ENCODE measurements at regions not wholly inside any gene's neighbourhood (a gene's known extent, or its start where the extent isn't known, plus 50 kb on each side); places are given as distances from the start of the nearest gene placed in this dataset.
"Not testable (repeated sequence)": the region's sequence is repeated elsewhere in the genome, so short reads cannot be mapped to it uniquely, and the experiment has no call there.

DNA sequence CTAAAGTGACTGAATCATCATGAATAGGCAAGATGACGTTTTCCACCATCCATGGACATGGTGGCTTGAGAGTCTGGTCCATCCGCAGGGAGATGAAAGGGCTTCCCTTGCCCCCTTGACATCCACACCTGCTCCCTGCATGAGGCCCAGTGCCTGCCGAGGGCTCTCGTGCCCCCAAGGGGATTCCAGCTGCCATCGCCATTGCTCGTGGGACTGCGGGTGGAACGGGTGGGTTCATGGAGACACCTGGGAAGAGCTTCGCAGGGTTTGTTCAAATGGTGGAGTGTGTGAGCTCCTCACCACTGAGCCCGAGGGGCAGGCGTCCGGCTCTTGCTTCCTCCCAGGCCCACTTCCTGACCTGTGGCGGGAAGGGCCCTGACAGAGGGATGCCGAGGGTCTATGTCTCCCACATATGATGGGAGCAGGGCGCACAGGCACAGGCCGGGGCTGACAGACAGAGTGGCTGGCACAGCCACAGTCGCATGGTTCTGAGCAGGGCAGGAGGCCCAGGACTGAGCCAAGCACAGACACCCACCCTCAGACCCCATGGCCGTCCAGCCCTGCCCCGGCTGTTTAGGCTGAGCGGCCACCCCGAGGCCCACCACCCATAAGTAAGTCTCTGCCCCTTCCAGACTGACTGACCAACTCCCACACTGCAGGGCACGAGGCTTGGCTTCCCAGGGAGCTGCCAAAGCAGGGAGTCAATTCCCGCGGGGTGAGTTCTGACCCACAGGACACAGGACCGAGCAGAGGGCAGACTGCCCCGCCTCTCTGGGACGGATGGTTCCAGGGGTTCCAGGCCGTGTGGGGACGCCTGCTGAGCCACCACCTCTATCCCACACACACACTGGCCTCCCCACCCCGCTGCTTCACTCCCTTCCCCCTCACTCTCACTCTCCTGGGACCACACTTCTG lies 70.0 kb upstream of the PPP1R26 start:
- TF ChIP-seq CTCF (IDR thresholded peaks at IDR 0.05; ENCODE audit: low read depth, low read length), result no peak
- no peak overlapping the region for H3K4me3 ChIP-seq (ENCODE audit: low read depth, low read length)

DNA sequence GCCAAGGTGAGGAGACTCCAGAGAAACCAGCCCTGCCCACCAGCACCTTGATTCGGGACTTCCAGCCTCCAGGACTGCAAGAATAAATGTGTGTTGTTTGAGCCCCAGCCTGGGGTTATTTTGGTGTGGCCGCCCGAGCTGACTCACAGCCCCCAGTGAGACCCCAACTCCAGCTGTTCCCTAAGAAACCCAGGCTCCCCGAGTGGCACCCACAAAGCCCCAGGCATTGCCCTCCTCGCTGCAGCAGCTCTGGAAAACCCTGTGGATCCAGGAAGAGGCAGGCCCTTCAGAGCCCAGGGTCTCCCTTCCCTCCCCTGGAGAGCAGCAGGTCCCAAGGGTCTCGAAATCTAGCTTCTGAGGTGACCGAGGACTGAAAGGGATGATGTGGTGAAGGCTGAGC lies 69.2 kb upstream of the PPP1R26 start:
- H3K4me3 ChIP-seq (ENCODE audit: low read depth, low read length), result no peak overlapping the region
- no peak for TF ChIP-seq CTCF (IDR thresholded peaks at IDR 0.05; ENCODE audit: low read depth, low read length)

DNA sequence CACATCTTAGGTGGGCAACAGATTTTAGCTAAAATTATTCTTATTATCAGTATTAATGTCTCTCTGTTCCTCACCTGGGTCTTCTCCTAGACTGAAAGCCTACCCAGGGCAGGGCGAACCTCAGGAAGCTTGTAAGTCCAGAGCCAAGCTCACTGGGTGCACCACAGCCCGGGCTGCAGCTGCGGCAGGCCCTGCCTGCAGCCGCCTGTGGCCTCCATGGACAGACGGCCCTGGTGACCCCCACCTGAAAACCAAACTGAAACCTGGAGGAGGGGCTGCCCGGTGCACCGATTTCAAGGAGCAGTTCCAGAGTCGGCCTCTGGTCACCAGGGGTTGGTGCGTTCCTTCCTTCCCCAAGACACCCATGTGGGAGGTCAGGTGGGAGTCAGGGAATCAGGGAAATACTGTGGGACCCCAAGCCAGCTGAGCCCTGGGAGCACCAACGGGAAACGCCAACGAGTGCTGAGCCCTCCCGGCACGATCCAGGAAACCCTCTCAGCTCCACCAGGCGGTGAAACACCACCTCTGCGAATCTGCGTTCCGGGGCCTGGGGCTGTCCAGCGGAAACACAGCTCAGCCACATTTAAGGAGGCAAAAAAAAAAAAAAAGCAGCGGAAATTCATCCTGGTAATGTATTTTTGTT lies 68.6 kb upstream of the PPP1R26 start:
- TF ChIP-seq CTCF (IDR thresholded peaks at IDR 0.05; ENCODE audit: low read depth, low read length), result no peak

GRCh38 chr9:135411605-135412004 lies 68.0 kb upstream of the PPP1R26 start:
- not testable (repeated sequence) for H3K4me3 ChIP-seq (ENCODE audit: low read depth, low read length)

More for the DNA sequence above, 68.6 kb upstream of the PPP1R26 start:
- no peak overlapping the region for H3K4me3 ChIP-seq (ENCODE audit: low read depth, low read length)

DNA sequence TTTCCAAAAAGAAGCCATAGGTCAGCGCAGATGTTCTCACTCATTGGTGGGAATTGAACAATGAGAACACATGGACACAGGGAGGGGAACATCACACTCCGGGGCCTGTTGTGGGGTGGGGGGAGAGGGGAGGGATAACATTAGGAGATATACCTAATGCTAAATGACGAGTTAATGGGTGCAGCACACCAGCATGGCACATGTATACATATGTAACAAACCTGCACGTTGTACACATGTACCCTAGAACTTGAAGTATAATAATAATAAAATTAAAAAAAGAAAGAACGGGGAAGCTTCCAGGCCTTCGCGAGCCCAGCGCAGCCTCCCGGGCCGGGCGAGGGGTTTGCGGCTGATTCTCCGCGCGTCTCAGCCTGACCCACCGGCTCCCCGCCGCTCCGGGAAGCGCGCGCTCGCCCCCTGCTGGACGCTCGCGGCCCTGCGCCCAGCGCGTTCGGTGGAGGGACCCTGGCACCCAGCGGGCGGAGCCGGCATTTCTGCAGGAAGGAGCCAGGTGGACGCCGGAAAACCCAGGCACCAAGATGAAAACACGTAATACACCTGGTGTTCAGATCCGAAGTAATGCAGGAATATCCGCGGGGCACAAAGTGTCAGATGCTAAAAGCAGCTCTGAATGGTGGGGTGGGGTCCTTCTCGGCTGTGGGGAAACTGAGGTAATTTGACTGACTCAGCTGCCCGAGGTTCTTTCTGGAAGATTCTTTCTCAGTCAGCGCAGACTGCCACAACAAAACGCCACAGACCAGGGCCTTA lies 67.1 kb upstream of the PPP1R26 start:
- TF ChIP-seq CTCF (IDR thresholded peaks at IDR 0.05; ENCODE audit: low read depth, low read length), result peak; percentile 99
- H3K4me3 ChIP-seq (ENCODE audit: low read depth, low read length), result not testable (repeated sequence)

DNA sequence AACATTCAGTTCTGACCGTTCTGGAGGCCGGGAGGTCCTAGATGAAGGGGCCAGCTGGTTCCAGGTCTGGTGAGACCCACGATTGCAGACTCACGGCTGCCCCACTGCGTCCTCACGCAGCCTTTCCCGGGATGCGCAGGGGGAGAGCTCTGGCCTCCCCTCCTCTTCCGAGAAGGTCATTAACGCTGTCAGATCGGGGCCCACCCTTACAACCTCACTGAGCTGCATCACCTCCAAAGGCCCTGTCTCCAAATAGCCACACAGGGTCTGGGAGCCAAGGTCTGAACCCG lies 66.6 kb upstream of the PPP1R26 start:
- no peak overlapping the region for H3K4me3 ChIP-seq (ENCODE audit: low read depth, low read length)
- no peak for TF ChIP-seq CTCF (IDR thresholded peaks at IDR 0.05; ENCODE audit: low read depth, low read length)

DNA sequence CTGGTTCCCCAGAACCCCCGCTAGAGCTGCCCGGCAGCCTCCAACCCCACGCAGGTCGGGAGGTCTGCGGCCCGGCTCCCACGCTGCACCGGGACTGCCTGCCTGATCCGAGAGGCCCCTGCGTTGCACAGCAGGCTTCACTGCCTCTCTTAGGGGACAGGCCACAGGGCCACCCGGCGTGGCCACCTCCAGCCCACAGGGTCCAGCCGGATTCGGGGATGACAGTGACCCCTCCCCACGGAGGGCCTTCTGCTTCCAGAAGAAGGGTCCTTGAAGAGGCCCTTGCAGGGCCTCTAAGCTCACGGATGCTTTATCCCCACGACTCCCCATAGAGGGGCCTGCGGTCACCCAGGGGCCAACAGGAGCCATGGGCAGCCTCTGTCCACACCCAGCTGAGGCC lies 66.1 kb upstream of the PPP1R26 start:
- no peak for TF ChIP-seq CTCF (IDR thresholded peaks at IDR 0.05; ENCODE audit: low read depth, low read length)
- no peak overlapping the region for H3K4me3 ChIP-seq (ENCODE audit: low read depth, low read length)
